ENCODE measurements at regions not wholly inside any gene's neighbourhood (a gene's known extent, or its start where the extent isn't known, plus 50 kb on each side); places are given as distances from the start of the nearest gene placed in this dataset.

DNA sequence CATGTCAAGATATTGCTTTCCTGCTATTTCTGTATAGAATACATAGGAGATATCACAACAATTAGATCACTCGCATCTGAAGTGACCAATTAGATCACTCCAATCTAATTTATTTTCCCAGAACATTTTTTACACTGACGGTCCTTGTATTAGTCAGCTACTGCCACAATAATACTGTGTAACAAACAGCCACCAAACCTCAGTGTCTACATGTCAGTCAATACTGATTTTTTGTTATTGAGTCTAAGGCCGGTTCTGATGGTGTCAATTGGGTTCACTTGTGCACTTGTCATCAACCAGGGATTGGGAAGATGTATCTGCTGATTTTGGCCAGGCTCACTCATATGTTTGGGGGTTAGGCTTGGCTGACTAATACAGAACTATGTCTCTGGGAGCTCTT is 275.9 kb upstream of the NFE2L3 start:
- H3K9ac ChIP-seq (ENCODE audit: low read length) = no peak overlapping the region
- H3K36me3 ChIP-seq (ENCODE audit: insufficient read depth, low read length) = no peaks in the 10 kb centered on the region
- H3K4me2 ChIP-seq (ENCODE audit: low read length) = no peak overlapping the region
- TF ChIP-seq MXI1 (conservative IDR thresholded peaks at IDR 0.05; ENCODE audit: poor library complexity, severe bottlenecking) (no peak), EP300 (conservative IDR thresholded peaks at IDR 0.05; ENCODE audit: poor library complexity, severe bottlenecking) (no peak), EZH2 (IDR thresholded peaks at IDR 0.05; ENCODE audit: borderline replicate concordance, insufficient read depth, low read length, poor library complexity, severe bottlenecking) (no peak), RAD21 (conservative IDR thresholded peaks at IDR 0.05) (no peak), SMC3 (conservative IDR thresholded peaks at IDR 0.05; ENCODE audit: poor library complexity) (no peak), TAF1 (IDR thresholded peaks at IDR 0.05; ENCODE audit: low read depth) (no peak), POLR2AphosphoS5 (IDR thresholded peaks at IDR 0.05) (no peak)
- TF ChIP-seq, protein P1, sequence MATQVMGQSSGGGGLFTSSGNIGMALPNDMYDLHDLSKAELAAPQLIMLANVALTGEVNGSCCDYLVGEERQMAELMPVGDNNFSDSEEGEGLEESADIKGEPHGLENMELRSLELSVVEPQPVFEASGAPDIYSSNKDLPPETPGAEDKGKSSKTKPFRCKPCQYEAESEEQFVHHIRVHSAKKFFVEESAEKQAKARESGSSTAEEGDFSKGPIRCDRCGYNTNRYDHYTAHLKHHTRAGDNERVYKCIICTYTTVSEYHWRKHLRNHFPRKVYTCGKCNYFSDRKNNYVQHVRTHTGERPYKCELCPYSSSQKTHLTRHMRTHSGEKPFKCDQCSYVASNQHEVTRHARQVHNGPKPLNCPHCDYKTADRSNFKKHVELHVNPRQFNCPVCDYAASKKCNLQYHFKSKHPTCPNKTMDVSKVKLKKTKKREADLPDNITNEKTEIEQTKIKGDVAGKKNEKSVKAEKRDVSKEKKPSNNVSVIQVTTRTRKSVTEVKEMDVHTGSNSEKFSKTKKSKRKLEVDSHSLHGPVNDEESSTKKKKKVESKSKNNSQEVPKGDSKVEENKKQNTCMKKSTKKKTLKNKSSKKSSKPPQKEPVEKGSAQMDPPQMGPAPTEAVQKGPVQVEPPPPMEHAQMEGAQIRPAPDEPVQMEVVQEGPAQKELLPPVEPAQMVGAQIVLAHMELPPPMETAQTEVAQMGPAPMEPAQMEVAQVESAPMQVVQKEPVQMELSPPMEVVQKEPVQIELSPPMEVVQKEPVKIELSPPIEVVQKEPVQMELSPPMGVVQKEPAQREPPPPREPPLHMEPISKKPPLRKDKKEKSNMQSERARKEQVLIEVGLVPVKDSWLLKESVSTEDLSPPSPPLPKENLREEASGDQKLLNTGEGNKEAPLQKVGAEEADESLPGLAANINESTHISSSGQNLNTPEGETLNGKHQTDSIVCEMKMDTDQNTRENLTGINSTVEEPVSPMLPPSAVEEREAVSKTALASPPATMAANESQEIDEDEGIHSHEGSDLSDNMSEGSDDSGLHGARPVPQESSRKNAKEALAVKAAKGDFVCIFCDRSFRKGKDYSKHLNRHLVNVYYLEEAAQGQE (IDR thresholded peaks at IDR 0.05; ENCODE audit: borderline replicate concordance) = no peak
- TF ChIP-seq, protein P2, sequence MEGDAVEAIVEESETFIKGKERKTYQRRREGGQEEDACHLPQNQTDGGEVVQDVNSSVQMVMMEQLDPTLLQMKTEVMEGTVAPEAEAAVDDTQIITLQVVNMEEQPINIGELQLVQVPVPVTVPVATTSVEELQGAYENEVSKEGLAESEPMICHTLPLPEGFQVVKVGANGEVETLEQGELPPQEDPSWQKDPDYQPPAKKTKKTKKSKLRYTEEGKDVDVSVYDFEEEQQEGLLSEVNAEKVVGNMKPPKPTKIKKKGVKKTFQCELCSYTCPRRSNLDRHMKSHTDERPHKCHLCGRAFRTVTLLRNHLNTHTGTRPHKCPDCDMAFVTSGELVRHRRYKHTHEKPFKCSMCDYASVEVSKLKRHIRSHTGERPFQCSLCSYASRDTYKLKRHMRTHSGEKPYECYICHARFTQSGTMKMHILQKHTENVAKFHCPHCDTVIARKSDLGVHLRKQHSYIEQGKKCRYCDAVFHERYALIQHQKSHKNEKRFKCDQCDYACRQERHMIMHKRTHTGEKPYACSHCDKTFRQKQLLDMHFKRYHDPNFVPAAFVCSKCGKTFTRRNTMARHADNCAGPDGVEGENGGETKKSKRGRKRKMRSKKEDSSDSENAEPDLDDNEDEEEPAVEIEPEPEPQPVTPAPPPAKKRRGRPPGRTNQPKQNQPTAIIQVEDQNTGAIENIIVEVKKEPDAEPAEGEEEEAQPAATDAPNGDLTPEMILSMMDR (IDR thresholded peaks at IDR 0.05; ENCODE audit: poor library complexity, severe bottlenecking) = no peak
- no peaks in the 10 kb centered on the region for H3K9me2 ChIP-seq (ENCODE audit: insufficient read depth, low read length)
- H3F3A ChIP-seq (ENCODE audit: insufficient read depth, low read length, poor library complexity, severe bottlenecking) = no peaks in the 10 kb centered on the region
- no peak overlapping the region for H3K27ac ChIP-seq (ENCODE audit: low read length)
- no peaks in the 10 kb centered on the region for H4K20me1 ChIP-seq (ENCODE audit: insufficient read depth)
- H3K79me2 ChIP-seq (replicated peaks; ENCODE audit: insufficient read depth, low read length) = no peaks in the 10 kb centered on the region
- H2AFZ ChIP-seq (ENCODE audit: low read depth, low read length) = no peak overlapping the region
- no peaks in the 10 kb centered on the region for H3K9me3 ChIP-seq (ENCODE audit: low read length)
- H3K4me3 ChIP-seq (ENCODE audit: low read length) = no peak overlapping the region
- peaks cover 1% of the 10 kb centered on the region for H3K27me3 ChIP-seq (ENCODE audit: insufficient read depth, low read depth, low read length)

DNA sequence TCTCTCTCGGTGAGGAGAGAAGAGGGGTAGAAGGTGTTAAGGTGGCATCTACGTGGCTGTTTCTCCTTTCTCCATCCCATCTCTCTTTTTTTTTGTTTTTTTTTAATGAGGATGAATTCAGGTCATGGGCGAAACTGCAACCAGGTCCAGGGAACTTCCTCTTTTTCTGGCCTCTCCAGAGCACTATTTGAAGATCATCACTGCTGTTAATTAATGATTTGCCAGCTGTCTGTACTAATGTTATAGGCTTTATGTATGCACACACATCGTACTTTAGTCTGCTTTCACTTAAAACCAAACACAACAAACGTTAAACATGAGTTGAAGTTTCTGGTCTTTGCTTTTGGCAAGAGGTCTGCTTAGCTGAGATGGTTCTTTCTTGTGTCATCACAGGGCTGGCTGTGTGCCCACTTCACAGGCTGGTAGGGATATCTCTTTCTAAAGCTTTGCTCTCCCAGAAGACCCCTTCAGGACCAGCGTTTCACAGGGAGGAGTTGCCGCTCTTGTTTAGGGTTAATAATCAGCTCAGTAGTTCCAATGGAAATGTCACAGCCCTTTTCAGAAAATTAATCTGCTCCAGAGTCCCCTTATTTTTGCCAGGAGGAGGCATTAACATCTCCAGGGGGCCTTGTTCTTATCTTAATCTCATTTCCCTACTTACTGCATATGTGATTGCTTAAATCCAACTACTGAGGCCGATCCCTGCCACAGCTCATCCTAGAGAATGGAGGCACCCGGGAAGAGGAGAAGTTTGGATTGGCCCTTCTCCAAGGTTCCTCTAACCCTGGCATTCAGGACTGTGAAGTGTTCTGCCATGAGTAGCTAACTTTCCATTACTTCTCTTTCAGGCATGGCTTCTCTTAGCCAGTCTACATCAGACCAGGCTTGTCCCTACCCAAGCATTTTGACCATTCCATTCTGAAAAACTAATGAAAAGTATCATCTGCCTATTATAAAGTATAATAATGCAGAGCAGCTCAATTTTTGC is 273.9 kb upstream of the NFE2L3 start:
- TF ChIP-seq, protein P1 (IDR thresholded peaks at IDR 0.05; ENCODE audit: borderline replicate concordance) = no peak
- TF ChIP-seq RAD21 (conservative IDR thresholded peaks at IDR 0.05) (no peak), POLR2AphosphoS5 (IDR thresholded peaks at IDR 0.05) (no peak), EP300 (conservative IDR thresholded peaks at IDR 0.05; ENCODE audit: poor library complexity, severe bottlenecking) (no peak), MXI1 (conservative IDR thresholded peaks at IDR 0.05; ENCODE audit: poor library complexity, severe bottlenecking) (no peak), SMC3 (conservative IDR thresholded peaks at IDR 0.05; ENCODE audit: poor library complexity) (no peak), EZH2 (IDR thresholded peaks at IDR 0.05; ENCODE audit: borderline replicate concordance, insufficient read depth, low read length, poor library complexity, severe bottlenecking) (no peak), TAF1 (IDR thresholded peaks at IDR 0.05; ENCODE audit: low read depth) (no peak)
- TF ChIP-seq, protein P2 (IDR thresholded peaks at IDR 0.05; ENCODE audit: poor library complexity, severe bottlenecking) = no peak
- no peaks in the 10 kb centered on the region for H3K79me2 ChIP-seq (replicated peaks; ENCODE audit: insufficient read depth, low read length)
- no peaks in the 10 kb centered on the region for H4K20me1 ChIP-seq (ENCODE audit: insufficient read depth)
- no peaks in the 10 kb centered on the region for H3K36me3 ChIP-seq (ENCODE audit: insufficient read depth, low read length)
- no peak overlapping the region for H2AFZ ChIP-seq (ENCODE audit: low read depth, low read length)
- H3K4me2 ChIP-seq (ENCODE audit: low read length) = no peak overlapping the region
- no peaks in the 10 kb centered on the region for H3K9me2 ChIP-seq (ENCODE audit: insufficient read depth, low read length)
- H3K9me3 ChIP-seq (ENCODE audit: low read length) = no peaks in the 10 kb centered on the region
- no peak overlapping the region for H3K9ac ChIP-seq (ENCODE audit: low read length)
- H3K4me3 ChIP-seq (ENCODE audit: low read length) = no peak overlapping the region
- H3K27ac ChIP-seq (ENCODE audit: low read length) = no peak overlapping the region
- no peaks in the 10 kb centered on the region for H3K27me3 ChIP-seq (ENCODE audit: insufficient read depth, low read depth, low read length)
- H3F3A ChIP-seq (ENCODE audit: insufficient read depth, low read length, poor library complexity, severe bottlenecking) = no peaks in the 10 kb centered on the region

All from neural cell (in vitro differentiated cells).